ENCODE measurements at regions not wholly inside any gene's neighbourhood (a gene's known extent, or its start where the extent isn't known, plus 50 kb on each side); places are given as distances from the start of the nearest gene placed in this dataset.

DNA sequence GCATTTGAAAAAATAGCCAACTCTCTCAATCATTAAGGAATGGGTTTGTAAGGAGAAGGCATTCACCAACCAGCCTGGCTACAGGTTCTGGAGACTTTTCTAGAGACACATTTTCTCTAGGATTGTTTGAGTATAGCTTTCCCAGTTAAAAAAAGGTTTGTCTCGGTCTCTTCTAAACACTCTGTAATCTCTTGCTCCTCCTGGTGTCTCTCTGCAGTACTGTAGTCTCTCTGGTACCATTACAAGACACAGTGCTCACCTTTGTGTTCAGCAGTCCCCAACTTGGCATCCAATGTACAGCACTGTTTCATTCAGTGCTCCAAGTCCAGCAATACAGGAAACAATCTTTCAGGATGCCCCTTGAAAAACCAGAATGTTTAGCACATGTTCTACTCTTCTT is 534.4 kb downstream of the ZNF385D start:
- TF ChIP-seq POLR2A (IDR thresholded peaks at IDR 0.05), result no peak
- no peak for TF ChIP-seq POLR2AphosphoS5 (IDR thresholded peaks at IDR 0.05)
- TF ChIP-seq, protein P1, sequence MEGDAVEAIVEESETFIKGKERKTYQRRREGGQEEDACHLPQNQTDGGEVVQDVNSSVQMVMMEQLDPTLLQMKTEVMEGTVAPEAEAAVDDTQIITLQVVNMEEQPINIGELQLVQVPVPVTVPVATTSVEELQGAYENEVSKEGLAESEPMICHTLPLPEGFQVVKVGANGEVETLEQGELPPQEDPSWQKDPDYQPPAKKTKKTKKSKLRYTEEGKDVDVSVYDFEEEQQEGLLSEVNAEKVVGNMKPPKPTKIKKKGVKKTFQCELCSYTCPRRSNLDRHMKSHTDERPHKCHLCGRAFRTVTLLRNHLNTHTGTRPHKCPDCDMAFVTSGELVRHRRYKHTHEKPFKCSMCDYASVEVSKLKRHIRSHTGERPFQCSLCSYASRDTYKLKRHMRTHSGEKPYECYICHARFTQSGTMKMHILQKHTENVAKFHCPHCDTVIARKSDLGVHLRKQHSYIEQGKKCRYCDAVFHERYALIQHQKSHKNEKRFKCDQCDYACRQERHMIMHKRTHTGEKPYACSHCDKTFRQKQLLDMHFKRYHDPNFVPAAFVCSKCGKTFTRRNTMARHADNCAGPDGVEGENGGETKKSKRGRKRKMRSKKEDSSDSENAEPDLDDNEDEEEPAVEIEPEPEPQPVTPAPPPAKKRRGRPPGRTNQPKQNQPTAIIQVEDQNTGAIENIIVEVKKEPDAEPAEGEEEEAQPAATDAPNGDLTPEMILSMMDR (IDR thresholded peaks at IDR 0.05), result no peak
